ENCODE measurements at regions not wholly inside any gene's neighbourhood (a gene's known extent, or its start where the extent isn't known, plus 50 kb on each side); places are given as distances from the start of the nearest gene placed in this dataset.

DNA sequence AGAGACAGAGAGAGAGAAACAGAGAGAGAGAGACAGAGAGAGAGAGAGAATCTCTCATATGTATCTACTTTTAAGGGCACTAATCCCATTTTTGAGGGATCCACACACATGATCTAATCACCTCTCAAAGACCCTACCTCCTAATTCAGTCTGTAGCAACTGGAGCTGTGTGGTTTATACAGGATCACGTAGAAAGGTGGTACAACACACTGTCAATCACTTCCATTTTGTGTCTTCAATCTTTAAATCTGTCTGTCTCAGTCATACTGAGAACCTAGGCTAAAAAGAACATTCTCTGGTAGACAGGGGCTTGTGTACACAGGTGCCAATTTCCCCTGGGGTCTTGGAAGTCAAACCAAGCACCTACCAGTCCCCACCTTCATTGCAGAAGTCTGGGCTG is 229.9 kb downstream of the TGFB2 start:
- TF ChIP-seq POLR2A (IDR thresholded peaks at IDR 0.05; ENCODE audit: low read depth, low read length) = no peak
- no peak for TF ChIP-seq PAX5 (IDR thresholded peaks at IDR 0.05; ENCODE audit: insufficient read depth, low read length, severe bottlenecking)
- no peak for TF ChIP-seq TAF1 (IDR thresholded peaks at IDR 0.05; ENCODE audit: low read depth, low read length)
